Stimulated activated CD4-positive, alpha-beta T cell treated with anti-CD3 and anti-CD28 coated beads, Interleukin-2, amount 100 ng/mL, for 24 hours (primary cell): ENCODE measurements at regions not wholly inside any gene's neighbourhood (a gene's known extent, or its start where the extent isn't known, plus 50 kb on each side); places are given as distances from the start of the nearest gene placed in this dataset.
"Not testable (repeated sequence)": the region's sequence is repeated elsewhere in the genome, so short reads cannot be mapped to it uniquely, and the experiment has no call there.

Experiments
- DNase-seq, 2 donors: peaks; one replicate each; pipeline ENCODE4 v3.0.0-alpha.2; 2020

GRCh38 chr10:56547163-56547562 is 186.1 kb upstream of the ZWINT start:
- DNase-seq, result no peak

- no peak for DNase-seq
These were observed 176.9 kb upstream of the ZWINT start for GRCh38 chr10:56537984-56538383.

GRCh38 chr10:56522166-56522565 is 161.1 kb upstream of the ZWINT start:
- DNase-seq, result no peak

GRCh38 chr10:56508562-56508961 is 147.5 kb upstream of the ZWINT start:
- DNase-seq, result no peak

- DNase-seq, result no peak
These were observed 146.0 kb upstream of the ZWINT start for GRCh38 chr10:56507033-56507432.

- DNase-seq, result no peak
These were observed 144.5 kb upstream of the ZWINT start for GRCh38 chr10:56505555-56505954.

GRCh38 chr10:56496186-56496486 is 135.1 kb upstream of the ZWINT start:
- no peak for DNase-seq

- no peak for DNase-seq
These were observed 126.7 kb upstream of the ZWINT start for GRCh38 chr10:56487746-56488145.

- DNase-seq, result no peak
These were observed 120.5 kb upstream of the ZWINT start for GRCh38 chr10:56481521-56482091.

- DNase-seq, result no peak
These were observed 111.9 kb upstream of the ZWINT start for GRCh38 chr10:56472978-56473377.

GRCh38 chr10:56470701-56471100 is 109.6 kb upstream of the ZWINT start:
- DNase-seq, result no peak

GRCh38 chr10:56469482-56469881 is 108.4 kb upstream of the ZWINT start:
- no peak for DNase-seq

- DNase-seq, result no peak
These were observed 104.9 kb upstream of the ZWINT start for GRCh38 chr10:56466005-56466404.

GRCh38 chr10:56449770-56450169 is 88.7 kb upstream of the ZWINT start:
- no peak for DNase-seq

GRCh38 chr10:56447613-56448012 is 86.6 kb upstream of the ZWINT start:
- not testable (repeated sequence) for DNase-seq

GRCh38 chr10:56441337-56441736 is 80.3 kb upstream of the ZWINT start:
- DNase-seq, result not testable (repeated sequence)
